ENCODE measurements at regions not wholly inside any gene's neighbourhood (a gene's known extent, or its start where the extent isn't known, plus 50 kb on each side); places are given as distances from the start of the nearest gene placed in this dataset.

DNA sequence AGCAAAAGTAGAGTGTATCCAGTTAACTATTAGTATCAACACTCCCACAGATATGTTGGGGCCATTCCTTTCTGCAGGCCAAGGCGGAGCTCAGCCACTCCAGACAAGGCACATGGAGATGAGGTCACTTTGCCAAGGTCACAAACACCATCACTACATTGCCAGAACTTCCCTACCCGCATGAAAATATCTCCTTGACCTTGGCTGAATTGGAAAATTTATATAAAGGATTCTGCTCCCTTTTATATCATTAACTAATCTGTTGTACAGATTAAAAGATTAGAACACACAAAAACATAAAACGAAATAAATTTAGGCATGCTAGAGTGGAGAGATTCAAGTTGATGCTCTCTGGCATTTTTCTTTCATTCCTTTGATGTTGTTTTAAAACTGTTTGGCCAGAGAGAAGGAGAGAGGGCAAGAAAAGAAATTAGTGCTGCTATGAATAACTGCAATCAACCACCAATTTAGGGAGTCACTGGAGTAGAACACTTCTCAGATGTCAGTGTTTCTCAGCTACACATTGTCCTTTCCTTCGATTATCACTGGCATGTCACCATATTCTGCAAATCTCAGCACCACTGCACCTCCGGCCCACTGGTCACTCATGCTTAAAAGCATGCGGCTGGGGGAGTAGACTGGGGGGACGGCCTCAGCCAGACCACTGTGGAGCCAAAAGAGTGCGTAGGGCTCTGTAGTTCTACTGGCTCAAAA, 78.7 kb upstream of the ATP1B1 start:
- TF ChIP-seq YY1 (IDR thresholded peaks at IDR 0.05; ENCODE audit: insufficient read depth, insufficient read length) (no peak), ZNF274 (IDR thresholded peaks at IDR 0.05; ENCODE audit: low read depth, low read length) (no peak)
